Brain microvascular endothelial cell (primary cell): ENCODE measurements at regions not wholly inside any gene's neighbourhood (a gene's known extent, or its start where the extent isn't known, plus 50 kb on each side); places are given as distances from the start of the nearest gene placed in this dataset.
"Not testable (repeated sequence)": the region's sequence is repeated elsewhere in the genome, so short reads cannot be mapped to it uniquely, and the experiment has no call there.

Experiments
- DNase-seq: peaks from one replicate; pipeline ENCODE4 v3.0.0-alpha.2; 2020
- H3K27ac ChIP-seq: fragments of 250-450 bp; sonication (Bioruptor Pico); 2 replicates; pipeline ENCODE4 v1.5.1; 2020; ENCODE audit warnings: mild to moderate bottlenecking, moderate library complexity
- H3K27me3 ChIP-seq: fragments of 250-450 bp; sonication (Bioruptor Pico); replicated peaks from 2 replicates; pipeline ENCODE4 v1.5.1; 2020; ENCODE audit warnings: mild to moderate bottlenecking
- H3K36me3 ChIP-seq: fragments of 250-450 bp; sonication (Bioruptor Pico); replicated peaks from 2 replicates; pipeline ENCODE4 v1.5.1; 2020; ENCODE audit warnings: mild to moderate bottlenecking
- H3K4me3 ChIP-seq: 2 replicates; pipeline ENCODE4 v1.5.1; 2011; ENCODE audit warnings: low read depth, mild to moderate bottlenecking, control low read depth, low read length, moderate library complexity
- in situ Hi-C: cut with HindIII; loops from 2 replicates; pipeline ENCODE4 v1.10.0; 2017; ENCODE audit warnings: low sequenced_read_pairs, low pct_ligation_motif_present
- TF ChIP-seq, protein P1 (sequence below): IDR thresholded peaks from 2 replicates; pipeline ENCODE4 v1.5.1; 2011; ENCODE audit warnings: low read depth, mild to moderate bottlenecking, moderate library complexity, low read length, control low read depth, inconsistent platforms; ENCODE audit errors: missing control alignments

DNA sequence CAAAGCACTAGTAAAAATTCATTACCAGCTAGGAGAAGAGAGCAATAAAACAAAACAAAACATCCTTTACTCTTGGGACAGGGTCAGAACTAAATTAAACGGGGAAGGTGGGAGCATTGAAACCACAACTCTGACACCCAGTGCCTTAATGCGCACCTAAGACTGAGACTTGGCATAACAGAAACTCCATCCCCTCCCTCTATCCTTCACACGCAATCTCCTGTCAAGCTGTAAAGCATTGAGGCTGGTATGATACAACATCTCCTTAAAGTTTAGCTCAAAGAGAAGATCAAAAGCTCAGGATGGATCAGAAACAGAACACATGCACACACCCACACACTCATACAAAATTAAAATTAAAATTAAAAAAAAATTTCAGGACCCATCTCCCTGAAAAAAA lies 951.3 kb downstream of the STIM2 start:
- in situ Hi-C loops = no loop called here
- TF ChIP-seq, protein P1, sequence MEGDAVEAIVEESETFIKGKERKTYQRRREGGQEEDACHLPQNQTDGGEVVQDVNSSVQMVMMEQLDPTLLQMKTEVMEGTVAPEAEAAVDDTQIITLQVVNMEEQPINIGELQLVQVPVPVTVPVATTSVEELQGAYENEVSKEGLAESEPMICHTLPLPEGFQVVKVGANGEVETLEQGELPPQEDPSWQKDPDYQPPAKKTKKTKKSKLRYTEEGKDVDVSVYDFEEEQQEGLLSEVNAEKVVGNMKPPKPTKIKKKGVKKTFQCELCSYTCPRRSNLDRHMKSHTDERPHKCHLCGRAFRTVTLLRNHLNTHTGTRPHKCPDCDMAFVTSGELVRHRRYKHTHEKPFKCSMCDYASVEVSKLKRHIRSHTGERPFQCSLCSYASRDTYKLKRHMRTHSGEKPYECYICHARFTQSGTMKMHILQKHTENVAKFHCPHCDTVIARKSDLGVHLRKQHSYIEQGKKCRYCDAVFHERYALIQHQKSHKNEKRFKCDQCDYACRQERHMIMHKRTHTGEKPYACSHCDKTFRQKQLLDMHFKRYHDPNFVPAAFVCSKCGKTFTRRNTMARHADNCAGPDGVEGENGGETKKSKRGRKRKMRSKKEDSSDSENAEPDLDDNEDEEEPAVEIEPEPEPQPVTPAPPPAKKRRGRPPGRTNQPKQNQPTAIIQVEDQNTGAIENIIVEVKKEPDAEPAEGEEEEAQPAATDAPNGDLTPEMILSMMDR = no peak
- no peak for DNase-seq

DNA sequence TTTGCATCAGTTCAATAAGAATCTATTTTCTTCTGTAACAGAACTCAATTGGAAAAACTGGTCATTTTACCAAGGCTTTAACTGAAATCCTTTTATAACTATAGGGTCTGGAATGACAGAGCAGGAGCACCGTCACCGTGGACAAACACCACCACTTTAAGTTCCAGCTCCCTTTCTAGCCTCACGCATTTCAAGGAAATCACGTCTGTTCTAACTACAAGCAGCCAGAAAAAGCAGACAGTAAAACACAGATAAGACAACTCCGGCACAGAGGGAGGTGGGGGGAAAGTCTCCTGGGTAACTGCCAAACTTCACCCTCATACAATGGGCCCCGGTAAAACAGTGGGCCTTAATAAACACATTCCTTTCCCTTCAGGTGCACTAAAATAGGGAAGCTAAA lies 952.6 kb downstream of the STIM2 start:
- in situ Hi-C loops, H3K36me3 ChIP-seq, DNase-seq, H3K27ac ChIP-seq, H3K4me3 ChIP-seq, H3K27me3 ChIP-seq: not testable (repeated sequence)

More for the DNA sequence above, 951.3 kb downstream of the STIM2 start:
- no peaks in the 10 kb centered on the region for H3K36me3 ChIP-seq
- no peaks in the 10 kb centered on the region for H3K27me3 ChIP-seq
- no peak overlapping the region for H3K27ac ChIP-seq
- H3K4me3 ChIP-seq = no peak overlapping the region

DNA sequence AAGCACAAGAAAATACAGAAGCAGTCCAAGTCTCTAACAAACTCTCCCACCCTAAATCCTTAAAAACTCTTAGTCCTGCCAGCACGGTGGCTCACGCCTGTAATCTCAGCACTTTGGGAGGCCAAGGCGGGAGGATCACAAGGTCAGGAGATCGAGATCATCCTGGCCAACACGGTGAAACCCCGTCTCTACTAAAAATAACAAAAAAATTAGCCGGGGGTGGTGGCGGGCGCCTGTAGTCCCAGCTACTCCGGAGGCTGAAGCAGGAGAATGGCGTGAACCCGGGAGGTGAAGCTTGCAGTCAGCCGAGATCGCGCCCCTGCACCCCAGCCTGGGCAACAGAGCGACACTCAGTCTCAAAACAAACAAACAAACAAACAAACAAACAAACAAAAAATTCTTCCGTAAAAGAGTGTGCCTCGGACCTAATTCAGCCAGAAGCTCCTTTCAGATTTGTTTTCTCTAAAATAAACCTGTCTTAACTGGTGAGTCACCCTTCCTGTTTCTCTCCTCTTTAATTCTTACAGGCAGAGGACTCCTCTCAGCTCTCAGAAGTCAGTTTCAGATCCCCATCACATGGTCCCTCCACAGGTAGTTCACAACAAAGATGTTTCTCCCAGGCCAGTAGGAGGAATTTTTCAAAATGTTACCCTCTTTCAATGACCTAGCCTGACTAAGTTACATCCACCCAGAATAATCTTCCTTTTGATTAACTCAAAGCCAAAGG lies 953.2 kb downstream of the STIM2 start:
- in situ Hi-C loops, H3K4me3 ChIP-seq, DNase-seq, H3K27ac ChIP-seq, H3K36me3 ChIP-seq, H3K27me3 ChIP-seq: not testable (repeated sequence)

DNA sequence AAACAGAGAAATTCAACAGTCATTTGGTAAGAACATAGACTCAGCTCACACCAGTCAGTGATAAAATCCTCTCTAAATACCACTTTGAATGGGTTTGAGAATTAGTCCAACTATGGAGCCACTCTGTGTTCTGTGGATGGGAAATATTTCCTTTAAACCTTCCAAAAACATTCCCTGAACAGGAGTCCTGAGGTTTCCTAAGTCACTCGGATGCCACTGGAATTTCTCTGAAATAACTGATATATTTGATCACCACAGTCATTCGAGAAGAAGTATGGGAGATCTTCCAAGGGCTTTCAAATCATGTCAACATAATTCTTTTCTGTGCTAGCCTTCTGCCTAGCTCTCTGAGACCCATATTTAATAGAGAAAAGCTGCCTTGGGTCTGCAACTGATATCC lies 958.6 kb downstream of the STIM2 start:
- TF ChIP-seq, protein P1 = no peak
- in situ Hi-C loops = no loop called here
- H3K4me3 ChIP-seq = no peak overlapping the region
- no peak for DNase-seq
- H3K27ac ChIP-seq = no peak overlapping the region
- no peaks in the 10 kb centered on the region for H3K36me3 ChIP-seq
- H3K27me3 ChIP-seq = no peaks in the 10 kb centered on the region

DNA sequence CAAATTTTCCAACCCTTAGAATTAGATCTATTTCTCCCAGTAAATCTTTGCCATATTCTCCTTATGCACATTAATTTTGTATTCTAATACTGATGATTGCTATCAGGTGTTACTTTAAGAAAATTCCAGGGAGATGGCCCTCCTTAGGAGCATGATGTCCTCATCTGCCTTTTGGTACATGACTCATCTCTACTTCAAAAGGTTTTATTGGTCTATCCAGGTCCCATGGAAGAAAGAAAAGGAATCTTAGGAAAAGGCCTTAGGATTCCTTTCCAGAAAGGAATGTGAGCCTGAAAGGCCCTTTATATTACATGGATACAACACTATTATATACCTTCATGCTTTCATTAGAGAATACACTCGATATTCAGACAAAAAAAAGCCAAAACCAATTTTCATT lies 968.2 kb downstream of the STIM2 start:
- H3K27ac ChIP-seq = no peak overlapping the region
- in situ Hi-C loops = no loop called here
- no peaks in the 10 kb centered on the region for H3K27me3 ChIP-seq
- TF ChIP-seq, protein P1 = no peak
- no peak for DNase-seq
- H3K4me3 ChIP-seq = no peak overlapping the region
- H3K36me3 ChIP-seq = no peaks in the 10 kb centered on the region

DNA sequence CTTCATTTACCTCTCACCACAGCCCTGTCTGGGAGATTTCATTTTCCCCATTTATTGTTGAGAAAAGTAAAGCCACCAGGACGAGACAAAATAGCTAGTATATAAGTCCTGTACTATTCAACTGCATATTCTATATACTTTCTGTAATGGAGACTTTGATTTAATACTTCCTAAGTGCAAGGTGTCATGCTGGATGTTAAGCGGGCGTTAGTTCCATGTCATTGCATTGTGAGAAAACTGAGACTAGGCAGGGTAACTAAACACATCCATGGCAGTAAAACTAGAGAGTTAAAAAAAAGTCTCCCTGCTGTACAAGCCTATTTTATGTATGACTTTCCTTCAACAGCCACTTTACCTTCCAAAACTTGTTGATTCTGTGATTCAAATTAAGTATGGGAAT lies 969.6 kb downstream of the STIM2 start:
- Histone ChIP-seq H3K4me3 (no peak overlapping the region), H3K36me3 (no peaks in the 10 kb centered on the region), H3K27ac (no peak overlapping the region), H3K27me3 (no peaks in the 10 kb centered on the region)
- DNase-seq = no peak
- in situ Hi-C loops = no loop called here
- TF ChIP-seq, protein P1 = no peak

DNA sequence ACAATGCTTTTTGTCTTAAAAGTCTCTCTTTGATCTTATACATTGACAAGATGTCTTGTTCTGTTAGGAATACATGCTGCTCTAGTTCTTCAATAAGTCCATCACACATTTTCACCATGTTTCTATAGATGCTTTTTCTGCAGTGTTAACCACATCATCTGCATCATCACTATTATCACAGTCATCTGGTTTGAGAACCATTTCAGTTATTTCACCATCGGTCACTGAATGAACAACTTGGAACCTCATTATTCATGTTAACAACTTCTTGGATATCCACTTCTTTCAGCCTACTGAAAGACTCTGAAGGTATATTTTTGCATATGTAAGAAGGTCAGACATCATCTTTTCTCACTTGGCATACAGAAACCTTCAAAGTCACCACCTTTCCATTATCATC lies 975.2 kb downstream of the STIM2 start:
- Histone ChIP-seq H3K27ac (no peak overlapping the region), H3K4me3 (no peak overlapping the region), H3K27me3 (no peaks in the 10 kb centered on the region), H3K36me3 (no peaks in the 10 kb centered on the region)
- TF ChIP-seq, protein P1 = no peak
- in situ Hi-C loops = no loop called here
- no peak for DNase-seq
